Stomach (tissue), 4 donors: ENCODE measurements at regions not wholly inside any gene's neighbourhood (a gene's known extent, or its start where the extent isn't known, plus 50 kb on each side); places are given as distances from the start of the nearest gene placed in this dataset.

Experiments used
- POLR2A ChIP-seq, 4 donors: fragments of 450-650 bp; IDR thresholded peaks; one replicate each; pipeline ENCODE4 v1.6.1; 2016; ENCODE audit warnings: antibody characterized with exemption in 4 of 4, control low read depth in 2 of 4, mild to moderate bottlenecking in 1 of 4, moderate library complexity in 1 of 4
- POLR2AphosphoS5 ChIP-seq, 3 donors: sonication (generic); formaldehyde crosslinking; IDR thresholded peaks; one replicate each; pipeline ENCODE4 v1.6.1; 2016; ENCODE audit warnings: antibody characterized with exemption in 3 of 3
- TF ChIP-seq, protein P1 (sequence below), 7 experiments: fragments of 450-650 bp in 4 of 7; fragments of 200-600 bp in 3 of 7; sonication (generic) in 3 of 7; IDR thresholded peaks; one replicate each; pipeline ENCODE4 v1.5.1; 2016 to 2019; ENCODE audit warnings: antibody characterized with exemption in 7 of 7, control low read depth in 2 of 7, mild to moderate bottlenecking in 1 of 7

GRCh38 chr3:168273917-168274316 lies 178.2 kb upstream of the GOLIM4 start:
- TF ChIP-seq, protein P1, sequence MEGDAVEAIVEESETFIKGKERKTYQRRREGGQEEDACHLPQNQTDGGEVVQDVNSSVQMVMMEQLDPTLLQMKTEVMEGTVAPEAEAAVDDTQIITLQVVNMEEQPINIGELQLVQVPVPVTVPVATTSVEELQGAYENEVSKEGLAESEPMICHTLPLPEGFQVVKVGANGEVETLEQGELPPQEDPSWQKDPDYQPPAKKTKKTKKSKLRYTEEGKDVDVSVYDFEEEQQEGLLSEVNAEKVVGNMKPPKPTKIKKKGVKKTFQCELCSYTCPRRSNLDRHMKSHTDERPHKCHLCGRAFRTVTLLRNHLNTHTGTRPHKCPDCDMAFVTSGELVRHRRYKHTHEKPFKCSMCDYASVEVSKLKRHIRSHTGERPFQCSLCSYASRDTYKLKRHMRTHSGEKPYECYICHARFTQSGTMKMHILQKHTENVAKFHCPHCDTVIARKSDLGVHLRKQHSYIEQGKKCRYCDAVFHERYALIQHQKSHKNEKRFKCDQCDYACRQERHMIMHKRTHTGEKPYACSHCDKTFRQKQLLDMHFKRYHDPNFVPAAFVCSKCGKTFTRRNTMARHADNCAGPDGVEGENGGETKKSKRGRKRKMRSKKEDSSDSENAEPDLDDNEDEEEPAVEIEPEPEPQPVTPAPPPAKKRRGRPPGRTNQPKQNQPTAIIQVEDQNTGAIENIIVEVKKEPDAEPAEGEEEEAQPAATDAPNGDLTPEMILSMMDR (IDR thresholded peaks at IDR 0.05) = no peak
- TF ChIP-seq POLR2AphosphoS5 (IDR thresholded peaks at IDR 0.05) = no peak
- TF ChIP-seq POLR2A (IDR thresholded peaks at IDR 0.05) = no peak
